ENCODE measurements at regions not wholly inside any gene's neighbourhood (a gene's known extent, or its start where the extent isn't known, plus 50 kb on each side); places are given as distances from the start of the nearest gene placed in this dataset.

- CTCF ChIA-PET, result no interaction called here
- H3K4me1 Mint-ChIP-seq (ENCODE audit: low read depth), result no peaks in the 10 kb centered on the region
- H3K9me3 Mint-ChIP-seq, result peaks cover 9% of the 10 kb centered on the region
- H3K36me3 Mint-ChIP-seq (ENCODE audit: low read depth), result no peaks in the 10 kb centered on the region
- Histone ChIP-seq H3K9me3 (ENCODE audit: control insufficient read depth in 1 of 2, insufficient read depth in 1 of 2, low read length in 2 of 2) (no peaks in the 10 kb centered on the region), H3K36me3 (ENCODE audit: insufficient read depth, low read length) (no peaks in the 10 kb centered on the region), H3K4me1 (ENCODE audit: insufficient read depth, low read length) (no peaks in the 10 kb centered on the region), H3K27me3 (ENCODE audit: control insufficient read depth in 1 of 2, insufficient read depth in 2 of 2, low read length in 2 of 2) (no peaks in the 10 kb centered on the region), H3K27ac (ENCODE audit: low read depth in 1 of 2, low read length in 2 of 2) (no peak overlapping the region), H3K4me3 (ENCODE audit: low read length) (no peak overlapping the region)
- ATAC-seq (ENCODE audit: poor library complexity) (no peak), DNase-seq (no peak)
- intact Hi-C loops (cut with DNase I, micrococcal nuclease), result no loop called here
- no peak for TF ChIP-seq CTCF (IDR thresholded peaks at IDR 0.05)
- H3K4me3 Mint-ChIP-seq, result no peak overlapping the region
- no peaks in the 10 kb centered on the region for H3K27me3 Mint-ChIP-seq
- H3K27ac Mint-ChIP-seq, result no peak overlapping the region
- POLR2A ChIA-PET, result no interaction called here
Observed at GRCh38 chr11:28457481-28458065, 349.4 kb downstream of the METTL15 start.

GRCh38 chr11:28448186-28448585 lies 340.0 kb downstream of the METTL15 start:
- Histone ChIP-seq H3K36me3 (ENCODE audit: insufficient read depth, low read length) (no peaks in the 10 kb centered on the region), H3K27me3 (ENCODE audit: control insufficient read depth in 1 of 2, insufficient read depth in 2 of 2, low read length in 2 of 2) (no peaks in the 10 kb centered on the region), H3K27ac (ENCODE audit: low read depth in 1 of 2, low read length in 2 of 2) (no peak overlapping the region), H3K4me1 (ENCODE audit: insufficient read depth, low read length) (no peaks in the 10 kb centered on the region), H3K4me3 (ENCODE audit: low read length) (no peak overlapping the region), H3K9me3 (ENCODE audit: control insufficient read depth in 1 of 2, insufficient read depth in 1 of 2, low read length in 2 of 2) (no peaks in the 10 kb centered on the region)
- ChIA-PET POLR2A (no interaction called here), CTCF (no interaction called here)
- H3K4me1 Mint-ChIP-seq (ENCODE audit: low read depth), result no peaks in the 10 kb centered on the region
- H3K27me3 Mint-ChIP-seq, result no peaks in the 10 kb centered on the region
- peaks cover 4% of the 10 kb centered on the region for H3K9me3 Mint-ChIP-seq
- H3K27ac Mint-ChIP-seq, result no peak overlapping the region
- H3K36me3 Mint-ChIP-seq (ENCODE audit: low read depth), result no peaks in the 10 kb centered on the region
- no peak for TF ChIP-seq CTCF (IDR thresholded peaks at IDR 0.05)
- DNase-seq, result no peak
- ATAC-seq (ENCODE audit: poor library complexity), result no peak
- intact Hi-C loops (cut with DNase I, micrococcal nuclease), result no loop called here
- no peak overlapping the region for H3K4me3 Mint-ChIP-seq

GRCh38 chr11:28447226-28447625 lies 339.0 kb downstream of the METTL15 start:
- no peak overlapping the region for H3K4me3 Mint-ChIP-seq

More at GRCh38 chr11:28447226-28447625, 339.0 kb downstream of the METTL15 start:
- peaks cover 4% of the 10 kb centered on the region for H3K9me3 Mint-ChIP-seq
- Histone ChIP-seq H3K9me3 (ENCODE audit: control insufficient read depth in 1 of 2, insufficient read depth in 1 of 2, low read length in 2 of 2) (no peaks in the 10 kb centered on the region), H3K4me3 (ENCODE audit: low read length) (no peak overlapping the region), H3K27ac (ENCODE audit: low read depth in 1 of 2, low read length in 2 of 2) (no peak overlapping the region), H3K4me1 (ENCODE audit: insufficient read depth, low read length) (no peaks in the 10 kb centered on the region), H3K36me3 (ENCODE audit: insufficient read depth, low read length) (no peaks in the 10 kb centered on the region), H3K27me3 (ENCODE audit: control insufficient read depth in 1 of 2, insufficient read depth in 2 of 2, low read length in 2 of 2) (no peaks in the 10 kb centered on the region)
- DNase-seq (no peak), ATAC-seq (ENCODE audit: poor library complexity) (no peak)
- no peaks in the 10 kb centered on the region for H3K36me3 Mint-ChIP-seq (ENCODE audit: low read depth)
- no peaks in the 10 kb centered on the region for H3K4me1 Mint-ChIP-seq (ENCODE audit: low read depth)
- ChIA-PET POLR2A (no interaction called here), CTCF (no interaction called here)
- intact Hi-C loops (cut with DNase I, micrococcal nuclease), result no loop called here
- no peaks in the 10 kb centered on the region for H3K27me3 Mint-ChIP-seq
- H3K27ac Mint-ChIP-seq, result no peak overlapping the region
- no peak for TF ChIP-seq CTCF (IDR thresholded peaks at IDR 0.05)

Measured in CD4-positive, alpha-beta T cell (primary cell).